ENCODE measurements at regions not wholly inside any gene's neighbourhood (a gene's known extent, or its start where the extent isn't known, plus 50 kb on each side); places are given as distances from the start of the nearest gene placed in this dataset.

GRCh38 chr13:91219201-91219600, 128.3 kb upstream of the MIR17HG start:
- no peak for ATAC-seq (replicated peaks in 1 of 2)
- no peaks in the 10 kb centered on the region for H3K4me1 Mint-ChIP-seq (ENCODE audit: low read depth)
- H3K4me3 Mint-ChIP-seq, result no peak overlapping the region
- H3K36me3 Mint-ChIP-seq (ENCODE audit: insufficient read depth in 2 of 2), result no peaks in the 10 kb centered on the region
- no peak overlapping the region for H3K27ac Mint-ChIP-seq
- peaks cover 14% of the 10 kb centered on the region for H3K27me3 Mint-ChIP-seq (ENCODE audit: low read depth)
- no peaks in the 10 kb centered on the region for H3K9me3 Mint-ChIP-seq
- no peak for DNase-seq

GRCh38 chr13:91220872-91221271, 126.6 kb upstream of the MIR17HG start:
- Mint-ChIP-seq H3K4me3 (no peak overlapping the region), H3K36me3 (ENCODE audit: insufficient read depth in 2 of 2) (no peaks in the 10 kb centered on the region), H3K27me3 (ENCODE audit: low read depth) (peaks cover 8% of the 10 kb centered on the region), H3K9me3 (no peaks in the 10 kb centered on the region), H3K27ac (no peak overlapping the region), H3K4me1 (ENCODE audit: low read depth) (no peaks in the 10 kb centered on the region)
- no peak for DNase-seq
- ATAC-seq (replicated peaks in 1 of 2), result no peak

- no peak for DNase-seq
- ATAC-seq (replicated peaks in 1 of 2), result no peak
- H3K4me1 Mint-ChIP-seq (ENCODE audit: low read depth), result no peaks in the 10 kb centered on the region
- no peak overlapping the region for H3K4me3 Mint-ChIP-seq
- H3K9me3 Mint-ChIP-seq, result no peaks in the 10 kb centered on the region
- no peak overlapping the region for H3K27ac Mint-ChIP-seq
- no peaks in the 10 kb centered on the region for H3K36me3 Mint-ChIP-seq (ENCODE audit: insufficient read depth in 2 of 2)
- H3K27me3 Mint-ChIP-seq (ENCODE audit: low read depth), result peaks cover 6% of the 10 kb centered on the region
Observed at GRCh38 chr13:91228108-91228507, 119.4 kb upstream of the MIR17HG start.

DNA sequence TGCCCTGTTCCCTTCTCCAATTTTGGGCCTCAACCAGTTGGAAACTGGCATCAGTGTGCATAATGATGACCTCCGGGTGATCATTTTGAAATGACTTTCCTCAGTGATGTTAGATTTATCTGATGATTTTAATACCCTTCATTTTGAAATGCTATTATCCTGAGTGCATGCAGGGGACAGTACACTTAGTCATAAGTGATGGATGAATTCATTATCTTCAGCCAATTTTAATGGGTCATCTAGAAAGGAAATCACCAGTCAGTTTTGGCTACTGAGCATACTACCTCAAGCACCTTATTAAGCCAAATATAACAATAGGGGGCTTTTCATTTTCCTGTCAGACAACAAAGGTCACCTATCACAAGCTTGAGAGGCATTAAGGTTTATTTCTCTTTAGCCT, 118.5 kb upstream of the MIR17HG start:
- H3K9me3 Mint-ChIP-seq, result no peaks in the 10 kb centered on the region
- H3K27ac Mint-ChIP-seq, result no peak overlapping the region
- no peak for ATAC-seq (replicated peaks in 1 of 2)
- no peaks in the 10 kb centered on the region for H3K4me1 Mint-ChIP-seq (ENCODE audit: low read depth)
- no peak overlapping the region for H3K4me3 Mint-ChIP-seq
- H3K27me3 Mint-ChIP-seq (ENCODE audit: low read depth), result peaks cover 6% of the 10 kb centered on the region
- no peaks in the 10 kb centered on the region for H3K36me3 Mint-ChIP-seq (ENCODE audit: insufficient read depth in 2 of 2)
- DNase-seq, result no peak

DNA sequence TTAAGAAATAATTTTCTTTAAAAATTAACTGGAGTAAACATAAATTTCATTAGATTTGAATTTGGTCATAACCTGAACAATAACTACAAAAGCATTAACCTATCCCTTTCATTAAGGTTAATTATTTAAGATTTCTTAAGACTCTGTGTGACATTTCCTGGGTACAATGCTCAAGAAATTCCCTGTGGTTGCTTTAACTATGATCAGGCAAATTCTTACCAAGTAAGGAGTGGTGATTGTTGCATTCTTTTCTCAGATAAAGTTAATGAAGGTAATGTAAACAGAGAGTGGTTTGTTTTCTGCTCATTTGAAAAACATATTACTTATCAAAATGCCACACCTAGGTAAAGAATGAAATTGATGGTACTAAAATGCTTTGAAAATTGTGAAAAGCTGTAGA, 114.8 kb upstream of the MIR17HG start:
- ATAC-seq (replicated peaks in 1 of 2) (no peak), DNase-seq (no peak)
- Mint-ChIP-seq H3K36me3 (ENCODE audit: insufficient read depth in 2 of 2) (no peaks in the 10 kb centered on the region), H3K27ac (no peak overlapping the region), H3K4me1 (ENCODE audit: low read depth) (no peaks in the 10 kb centered on the region), H3K4me3 (no peak overlapping the region), H3K27me3 (ENCODE audit: low read depth) (peaks cover 6% of the 10 kb centered on the region), H3K9me3 (no peaks in the 10 kb centered on the region)

DNA sequence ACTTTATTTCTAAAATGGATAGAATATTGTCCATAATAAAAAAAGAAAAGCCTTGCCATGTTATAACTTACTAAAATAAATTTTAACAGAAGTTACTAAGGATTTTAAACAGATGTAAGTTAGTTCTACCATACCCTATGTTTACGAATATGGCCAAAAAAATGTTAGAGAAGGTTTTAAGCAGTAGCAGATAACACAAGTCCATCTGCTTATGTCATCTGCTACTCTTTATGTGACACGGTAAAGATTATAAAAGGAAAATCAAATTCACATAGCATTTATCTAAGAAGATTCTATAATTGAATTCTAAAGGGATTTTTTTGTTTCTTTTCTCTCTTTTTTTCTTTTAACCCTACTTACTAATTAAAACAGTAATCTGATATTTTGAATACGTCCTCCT, 114.2 kb upstream of the MIR17HG start:
- ATAC-seq (replicated peaks in 1 of 2) (no peak), DNase-seq (no peak)
- Mint-ChIP-seq H3K27me3 (ENCODE audit: low read depth) (peaks cover 6% of the 10 kb centered on the region), H3K36me3 (ENCODE audit: insufficient read depth in 2 of 2) (no peaks in the 10 kb centered on the region), H3K4me1 (ENCODE audit: low read depth) (no peaks in the 10 kb centered on the region), H3K27ac (no peak overlapping the region), H3K4me3 (no peak overlapping the region), H3K9me3 (no peaks in the 10 kb centered on the region)

GRCh38 chr13:91236182-91236581, 111.3 kb upstream of the MIR17HG start:
- DNase-seq, result no peak

DNA sequence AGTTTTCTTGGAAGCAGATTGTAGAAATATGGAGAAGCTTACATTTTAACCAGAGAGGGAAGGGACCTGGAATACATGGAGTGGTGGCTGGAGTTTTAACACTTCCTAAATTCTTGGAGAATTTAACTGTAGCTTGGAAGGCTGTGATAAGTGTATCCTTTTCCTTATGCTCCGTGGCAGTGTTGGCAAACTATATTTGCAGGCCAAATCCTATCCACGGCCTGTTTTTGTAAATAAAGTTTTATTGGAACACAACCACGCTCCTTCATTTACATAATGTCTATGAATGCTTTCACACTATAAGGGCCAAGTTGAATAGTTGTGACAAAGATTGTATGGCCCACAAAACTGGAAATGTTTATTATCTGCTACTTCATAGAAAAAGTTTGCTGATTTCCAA, 110.6 kb upstream of the MIR17HG start:
- Mint-ChIP-seq H3K9me3 (no peaks in the 10 kb centered on the region), H3K4me1 (ENCODE audit: low read depth) (no peaks in the 10 kb centered on the region), H3K27ac (no peak overlapping the region), H3K27me3 (ENCODE audit: low read depth) (peaks cover 6% of the 10 kb centered on the region), H3K36me3 (ENCODE audit: insufficient read depth in 2 of 2) (no peaks in the 10 kb centered on the region), H3K4me3 (no peak overlapping the region)
- DNase-seq (no peak), ATAC-seq (replicated peaks in 1 of 2) (no peak)

More at GRCh38 chr13:91236182-91236581, 111.3 kb upstream of the MIR17HG start:
- H3K27me3 Mint-ChIP-seq (ENCODE audit: low read depth), result peaks cover 6% of the 10 kb centered on the region
- H3K9me3 Mint-ChIP-seq, result no peaks in the 10 kb centered on the region
- H3K27ac Mint-ChIP-seq, result no peak overlapping the region
- no peak for ATAC-seq (replicated peaks in 1 of 2)
- H3K36me3 Mint-ChIP-seq (ENCODE audit: insufficient read depth in 2 of 2), result no peaks in the 10 kb centered on the region
- no peaks in the 10 kb centered on the region for H3K4me1 Mint-ChIP-seq (ENCODE audit: low read depth)
- H3K4me3 Mint-ChIP-seq, result no peak overlapping the region

DNA sequence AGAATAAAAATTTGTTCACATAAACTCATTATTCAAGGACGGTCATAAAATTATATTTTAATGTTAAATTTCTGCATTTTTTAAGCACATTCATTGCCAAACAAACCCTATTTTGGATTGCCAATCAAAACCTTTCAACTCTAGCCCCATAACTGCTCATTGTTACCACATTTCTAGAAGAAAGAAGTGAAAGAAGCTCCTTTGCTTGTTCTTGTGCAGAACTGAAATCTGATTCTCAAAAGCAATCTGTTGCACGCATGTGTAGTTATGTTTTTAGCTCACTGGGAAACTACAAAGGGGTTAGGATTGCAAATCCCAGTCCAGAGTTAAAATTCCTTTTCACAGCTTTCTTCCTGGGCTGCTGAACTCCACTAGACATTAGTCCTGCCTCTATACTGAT, 109.5 kb upstream of the MIR17HG start:
- Mint-ChIP-seq H3K9me3 (no peaks in the 10 kb centered on the region), H3K4me3 (no peak overlapping the region), H3K27ac (no peak overlapping the region), H3K4me1 (ENCODE audit: low read depth) (no peaks in the 10 kb centered on the region), H3K36me3 (ENCODE audit: insufficient read depth in 2 of 2) (no peaks in the 10 kb centered on the region), H3K27me3 (ENCODE audit: low read depth) (peaks cover 6% of the 10 kb centered on the region)
- DNase-seq (no peak), ATAC-seq (replicated peaks in 1 of 2) (no peak)

DNA sequence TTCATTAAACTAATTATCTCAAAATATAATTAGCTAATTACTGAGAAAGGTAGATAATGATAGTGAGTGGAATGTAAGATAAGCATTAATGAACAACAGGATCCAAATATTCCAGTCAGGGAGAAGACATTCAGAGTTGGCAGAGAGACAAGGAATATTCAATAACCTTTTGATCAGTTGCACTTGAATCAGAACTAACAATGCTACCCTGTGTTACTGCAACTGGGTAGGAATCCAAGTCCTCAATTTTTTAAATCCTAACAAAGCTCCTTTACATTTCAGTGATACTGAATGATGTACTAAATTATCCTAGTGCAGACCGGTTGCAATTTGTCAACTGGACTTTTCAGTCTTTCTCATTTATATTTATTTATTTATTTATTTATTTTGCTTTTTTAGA, 107.1 kb upstream of the MIR17HG start:
- no peak overlapping the region for H3K27ac Mint-ChIP-seq
- H3K27me3 Mint-ChIP-seq (ENCODE audit: low read depth), result peaks cover 6% of the 10 kb centered on the region
- no peaks in the 10 kb centered on the region for H3K9me3 Mint-ChIP-seq
- H3K4me1 Mint-ChIP-seq (ENCODE audit: low read depth), result no peaks in the 10 kb centered on the region
- no peaks in the 10 kb centered on the region for H3K36me3 Mint-ChIP-seq (ENCODE audit: insufficient read depth in 2 of 2)
- no peak overlapping the region for H3K4me3 Mint-ChIP-seq
- DNase-seq (no peak), ATAC-seq (replicated peaks in 1 of 2) (no peak)

- Mint-ChIP-seq H3K27ac (no peak overlapping the region), H3K4me1 (ENCODE audit: low read depth) (no peaks in the 10 kb centered on the region), H3K36me3 (ENCODE audit: insufficient read depth in 2 of 2) (no peaks in the 10 kb centered on the region), H3K27me3 (ENCODE audit: low read depth) (peaks cover 6% of the 10 kb centered on the region), H3K4me3 (no peak overlapping the region), H3K9me3 (no peaks in the 10 kb centered on the region)
- ATAC-seq (replicated peaks in 1 of 2) (no peak), DNase-seq (no peak)
Observed at GRCh38 chr13:91241221-91241933, 106.1 kb upstream of the MIR17HG start.

GRCh38 chr13:91242652-91243051, 104.8 kb upstream of the MIR17HG start:
- Mint-ChIP-seq H3K36me3 (ENCODE audit: insufficient read depth in 2 of 2) (no peaks in the 10 kb centered on the region), H3K9me3 (no peaks in the 10 kb centered on the region), H3K4me1 (ENCODE audit: low read depth) (no peaks in the 10 kb centered on the region), H3K27me3 (ENCODE audit: low read depth) (peaks cover 6% of the 10 kb centered on the region), H3K4me3 (no peak overlapping the region), H3K27ac (no peak overlapping the region)
- no peak for DNase-seq
- no peak for ATAC-seq (replicated peaks in 1 of 2)

DNA sequence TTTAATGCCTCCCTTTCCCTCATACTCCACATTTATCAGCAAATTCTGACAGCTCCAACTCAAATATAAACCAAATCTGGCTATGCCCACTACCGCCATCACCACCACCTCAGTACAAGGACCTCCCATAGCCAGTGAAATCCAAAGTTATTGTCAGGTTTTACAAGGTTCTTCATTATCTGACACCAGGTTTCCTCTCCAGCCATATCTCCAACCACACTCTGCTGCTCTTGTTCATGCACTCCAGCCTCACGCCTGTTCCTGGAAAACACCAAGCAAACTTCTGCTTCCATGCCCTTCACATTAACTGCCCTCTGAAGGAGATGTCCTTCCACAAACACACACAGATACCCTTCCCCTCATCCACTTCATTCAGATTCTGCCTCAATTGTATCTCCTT, 102.2 kb upstream of the MIR17HG start:
- H3K9me3 Mint-ChIP-seq, result no peaks in the 10 kb centered on the region
- no peaks in the 10 kb centered on the region for H3K4me1 Mint-ChIP-seq (ENCODE audit: low read depth)
- no peak for DNase-seq
- no peak for ATAC-seq (replicated peaks in 1 of 2)
- H3K4me3 Mint-ChIP-seq, result no peak overlapping the region
- H3K27ac Mint-ChIP-seq, result no peak overlapping the region
- H3K36me3 Mint-ChIP-seq (ENCODE audit: insufficient read depth in 2 of 2), result no peaks in the 10 kb centered on the region
- peaks cover 15% of the 10 kb centered on the region for H3K27me3 Mint-ChIP-seq (ENCODE audit: low read depth)

DNA sequence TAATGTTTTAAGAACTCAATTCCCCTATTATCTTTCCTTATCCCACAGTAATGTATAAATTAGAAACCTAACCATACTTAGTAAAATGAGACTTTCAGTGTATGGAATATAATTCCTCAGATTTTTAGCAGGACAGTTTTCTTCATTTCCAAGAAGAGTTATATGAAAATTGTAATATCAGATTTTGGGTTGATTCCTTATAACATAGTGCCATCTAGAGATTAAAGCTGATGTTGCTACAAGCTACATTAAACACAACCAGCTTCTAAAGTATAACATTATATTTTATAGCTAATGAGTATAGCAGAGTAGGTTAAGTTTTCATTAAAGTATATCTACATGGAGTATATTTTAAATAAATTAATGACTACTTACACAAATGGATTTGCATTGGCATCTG, 99.7 kb upstream of the MIR17HG start:
- no peak for DNase-seq
- Mint-ChIP-seq H3K27me3 (ENCODE audit: low read depth) (peaks cover 19% of the 10 kb centered on the region), H3K27ac (no peak overlapping the region), H3K36me3 (ENCODE audit: insufficient read depth in 2 of 2) (no peaks in the 10 kb centered on the region), H3K9me3 (no peaks in the 10 kb centered on the region), H3K4me1 (ENCODE audit: low read depth) (no peaks in the 10 kb centered on the region), H3K4me3 (no peak overlapping the region)
- ATAC-seq (replicated peaks in 1 of 2), result no peak
